Liver (tissue), 8 donors: ENCODE measurements at regions not wholly inside any gene's neighbourhood (a gene's known extent, or its start where the extent isn't known, plus 50 kb on each side); places are given as distances from the start of the nearest gene placed in this dataset.

Source experiments
- DNase-seq: peaks from one replicate; pipeline ENCODE4 v3.0.0-alpha.2; 2017; ENCODE audit warnings: low spot score
- H3K27ac ChIP-seq, 2 donors: one replicate each; pipeline ENCODE4 v1.7.0; 2013; ENCODE audit warnings: inconsistent platforms in 2 of 2, low read length in 2 of 2, control low read depth in 1 of 2, low read depth in 1 of 2, mild to moderate bottlenecking in 1 of 2
- H3K27me3 ChIP-seq, 4 donors: one replicate each; pipeline versions ENCODE4 v1.6.1 to v1.7.0; 2013; ENCODE audit warnings: low read length in 3 of 4, inconsistent platforms in 1 of 4, mild to moderate bottlenecking in 1 of 4, moderate library complexity in 1 of 4; ENCODE audit not compliant: control insufficient read depth in 4 of 4, insufficient read depth in 4 of 4
- H3K36me3 ChIP-seq, 4 donors: one replicate each; pipeline versions ENCODE4 v1.6.1 to v1.7.0; 2013; ENCODE audit warnings: low read length in 3 of 4, mild to moderate bottlenecking in 3 of 4, low read depth in 1 of 4, moderate library complexity in 1 of 4; ENCODE audit not compliant: control insufficient read depth in 4 of 4, insufficient read depth in 3 of 4
- H3K4me1 ChIP-seq, 4 donors: one replicate each; pipeline versions ENCODE4 v1.6.1 to v1.7.0; 2013; ENCODE audit warnings: low read length in 3 of 4, mild to moderate bottlenecking in 3 of 4, moderate library complexity in 1 of 4; ENCODE audit not compliant: control insufficient read depth in 4 of 4, insufficient read depth in 4 of 4
- H3K4me3 ChIP-seq, 3 donors: one replicate each; pipeline versions ENCODE4 v1.6.1 to v1.7.0; 2013; ENCODE audit warnings: low read length in 3 of 3, control low read depth in 1 of 3, low read depth in 1 of 3, mild to moderate bottlenecking in 1 of 3
- H3K9ac ChIP-seq, 2 donors: one replicate each; pipeline ENCODE4 v1.7.0; 2013; ENCODE audit warnings: low read length in 2 of 2, mild to moderate bottlenecking in 2 of 2, moderate library complexity in 2 of 2, control low read depth in 1 of 2, low read depth in 1 of 2
- H3K9me3 ChIP-seq, 4 donors: one replicate each; pipeline versions ENCODE4 v1.6.1 to v1.7.0; 2013; ENCODE audit warnings: low read length in 3 of 4; ENCODE audit not compliant: control insufficient read depth in 4 of 4
- ATF3 ChIP-seq: IDR thresholded peaks from 2 replicates; pipeline ENCODE4 v1.6.1; 2016; ENCODE audit warnings: antibody characterized with exemption
- CTCF ChIP-seq: fragments of 150-350 bp; IDR thresholded peaks from 2 replicates; pipeline ENCODE4 v1.5.1; 2017; ENCODE audit warnings: improper control_type of control experiment, low read depth, low read length; ENCODE audit not compliant: missing input control
- EGR1 ChIP-seq, 2 donors: IDR thresholded peaks; 2 replicates each; pipeline ENCODE4 v1.6.1; 2016 to 2018; ENCODE audit warnings: antibody characterized with exemption in 2 of 2, low read depth in 2 of 2
- FOXA1 ChIP-seq: IDR thresholded peaks from 2 replicates; pipeline ENCODE4 v1.6.1; 2016; ENCODE audit warnings: antibody characterized with exemption
- GABPA ChIP-seq, 2 donors: IDR thresholded peaks in 1 of 2; conservative IDR thresholded peaks in 1 of 2; 2 replicates each; pipeline ENCODE4 v1.6.1; 2016; ENCODE audit warnings: antibody characterized with exemption in 2 of 2, mild to moderate bottlenecking in 1 of 2, moderate library complexity in 1 of 2
- HNF4A ChIP-seq, 2 donors: conservative IDR thresholded peaks; 2 replicates each; pipeline ENCODE4 v1.6.1; 2016; ENCODE audit warnings: antibody characterized with exemption in 2 of 2, mild to moderate bottlenecking in 2 of 2
- HNF4G ChIP-seq: IDR thresholded peaks from 2 replicates; pipeline ENCODE4 v1.6.1; 2016; ENCODE audit warnings: antibody characterized with exemption
- NR2F2 ChIP-seq: IDR thresholded peaks from 2 replicates; pipeline ENCODE4 v1.6.1; 2016; ENCODE audit warnings: antibody characterized with exemption
- RAD21 ChIP-seq, 2 donors: IDR thresholded peaks; 2 replicates each; pipeline ENCODE4 v1.6.1; 2016; ENCODE audit warnings: antibody characterized with exemption in 2 of 2, mild to moderate bottlenecking in 2 of 2
- REST ChIP-seq: IDR thresholded peaks from 2 replicates; pipeline ENCODE4 v1.6.1; 2016; ENCODE audit warnings: antibody characterized with exemption, mild to moderate bottlenecking
- RXRA ChIP-seq, 2 donors: IDR thresholded peaks; 2 replicates each; pipeline ENCODE4 v1.6.1; 2017 to 2018; ENCODE audit warnings: antibody characterized with exemption in 2 of 2, mild to moderate bottlenecking in 1 of 2
- SP1 ChIP-seq: IDR thresholded peaks from 2 replicates; pipeline ENCODE4 v1.6.1; 2018; ENCODE audit warnings: antibody characterized with exemption, mild to moderate bottlenecking
- TAF1 ChIP-seq: conservative IDR thresholded peaks from 2 replicates; pipeline ENCODE4 v1.6.1; 2016; ENCODE audit warnings: antibody characterized with exemption, mild to moderate bottlenecking
- YY1 ChIP-seq: IDR thresholded peaks from 2 replicates; pipeline ENCODE4 v1.6.1; 2016; ENCODE audit warnings: antibody characterized with exemption, mild to moderate bottlenecking
- ZBTB33 ChIP-seq: IDR thresholded peaks from 2 replicates; pipeline ENCODE4 v1.6.1; 2016; ENCODE audit warnings: antibody characterized with exemption
- whole genome bisulfite sequencing: extraction: QIAGEN DNeasy Blood & Tissue Kit; methylation state at CpG from one replicate; pipeline ENCODE4 v1.1.7; 2013; 5-methylcytosine and 5-hydroxymethylcytosine counted together
- donor health status: healthy.
- donor health status: healthy.
- donor health status: healthy.
- donor health status: healthy.
- donor health status: healthy.

- Histone ChIP-seq H3K9ac (no peak overlapping the region), H3K36me3 (no peaks in the 10 kb centered on the region), H3K4me3 (no peak overlapping the region), H3K9me3 (no peaks in the 10 kb centered on the region), H3K27me3 (no peaks in the 10 kb centered on the region), H3K27ac (peak overlapping the region in 1 of 2 donors; percentile 83), H3K4me1 (peaks cover 16 to 62% (median 42%) of the 10 kb centered on the region in 4 donors)
- 73% methylated on average over 28 of the region's 28 CpGs for WGBS
- no peak for DNase-seq
- TF ChIP-seq SP1 = no peak
- TF ChIP-seq HNF4A (conservative IDR thresholded peaks at IDR 0.05) = peak in 1 of 2 donors; percentile 22
- no peak for TF ChIP-seq EGR1 (IDR thresholded peaks at IDR 0.05; ENCODE audit: low read depth in 2 of 2)
- peak in 1 of 2 donors; percentile 17 for TF ChIP-seq RAD21 (IDR thresholded peaks at IDR 0.05)
- peak; percentile 33 for TF ChIP-seq REST
- peak in 1 of 2 donors; percentile 49 for TF ChIP-seq RXRA (IDR thresholded peaks at IDR 0.05)
- no peak for TF ChIP-seq CTCF
Observed at GRCh38 chr6:167493976-167494697, 169.3 kb downstream of the TTLL2 start.

GRCh38 chr6:167494698-167495435 lies 170.0 kb downstream of the TTLL2 start:
- Histone ChIP-seq H3K9me3 (no peaks in the 10 kb centered on the region), H3K27ac (peak overlapping the region in 1 of 2 donors; percentile 83), H3K9ac (peak overlapping the region in 1 of 2 donors; percentile 86), H3K27me3 (no peaks in the 10 kb centered on the region), H3K36me3 (no peaks in the 10 kb centered on the region), H3K4me1 (peaks cover 16 to 69% (median 49%) of the 10 kb centered on the region in 4 donors), H3K4me3 (peak overlapping the region in 1 of 3 donors; percentile 15)
- DNase-seq = no peak
- 89% methylated on average over 23 of the region's 23 CpGs for WGBS
- TF ChIP-seq ZBTB33 = no peak
- TF ChIP-seq EGR1 (IDR thresholded peaks at IDR 0.05; ENCODE audit: low read depth in 2 of 2) = no peak
- no peak for TF ChIP-seq FOXA1
- no peak for TF ChIP-seq HNF4G
- no peak for TF ChIP-seq ATF3
- no peak for TF ChIP-seq CTCF
- TF ChIP-seq RXRA (IDR thresholded peaks at IDR 0.05) = no peak
- TF ChIP-seq SP1 = no peak
- TF ChIP-seq NR2F2 = no peak
- TF ChIP-seq RAD21 (IDR thresholded peaks at IDR 0.05) = no peak
- no peak for TF ChIP-seq REST
- TF ChIP-seq TAF1 = no peak
- no peak for TF ChIP-seq YY1
- TF ChIP-seq GABPA (IDR thresholded peaks at IDR 0.05 in 1 of 2, conservative IDR thresholded peaks at IDR 0.05 in 1 of 2) = no peak
- TF ChIP-seq HNF4A (conservative IDR thresholded peaks at IDR 0.05) = no peak
